GM12878 (cell line): ENCODE measurements at regions not wholly inside any gene's neighbourhood (a gene's known extent, or its start where the extent isn't known, plus 50 kb on each side); places are given as distances from the start of the nearest gene placed in this dataset.

Experiments
- ATAC-seq: fragments of 200-7000 bp; cut with Tn5 transposase; 3 replicates; pipeline ENCODE4 v1.9.1; 2020; ENCODE audit warnings: mild to moderate bottlenecking, moderate library complexity
- BruUV-seq: library from RNA; stranded (reverse); fragments of 400-500 nt; replicated peaks from 2 replicates; lab custom pipeline; 2021; lab: Mats Ljungman, UMichigan
- CTCF ChIA-PET: fragments of 300-600 bp; sonication (Branson Sonifier 250); formaldehyde crosslinking; extraction: SDS; loops from one replicate; lab custom pipeline; 2021; ENCODE audit warnings: inconsistent platforms; lab: Yijun Ruan, JAX
- POLR2A ChIA-PET: fragments of 350-600 bp; formaldehyde crosslinking; extraction: SDS; loops from one replicate; lab custom pipeline; 2021; ENCODE audit warnings: inconsistent platforms; lab: Charles Lee
- RAD21 ChIA-PET: fragments of 300-600 bp; sonication (Branson Sonifier 250); formaldehyde crosslinking; loops from one replicate; lab custom pipeline; 2023; ENCODE audit warnings: antibody characterized with exemption; ENCODE audit not compliant: unreplicated experiment; lab: Charles Lee
- SMC1A ChIA-PET: fragments of 300-600 bp; sonication (Branson Sonifier 250); formaldehyde crosslinking; loops from one replicate; lab custom pipeline; 2023; ENCODE audit not compliant: unreplicated experiment, uncharacterized antibody; lab: Charles Lee
- DNase-seq: peaks from one replicate; pipeline ENCODE4 v3.0.0-alpha.2; 2011; ENCODE audit warnings: low read depth, low spot score
- FAIRE-seq: peaks from 3 replicates; lab custom pipeline; 2011; peaks lifted over from hg19 to GRCh38; lab: Jason Lieb, UNC
- H2AFZ ChIP-seq: 2 replicates; pipeline ENCODE4 v1.6.0; 2011; ENCODE audit warnings: low read depth, low read length, control low read depth; ENCODE audit not compliant: control insufficient read depth
- H3K27ac ChIP-seq: 2 replicates; pipeline ENCODE4 v1.5.1; 2011; ENCODE audit warnings: control low read depth; ENCODE audit not compliant: control insufficient read depth, insufficient read depth
- H3K27me3 ChIP-seq, 2 experiments: replicated peaks in 1 of 2; 2 replicates each; pipeline versions ENCODE4 v1.6.0 to v1.6.1; 2011; ENCODE audit warnings: low read length in 1 of 2; ENCODE audit not compliant: control insufficient read depth in 2 of 2, insufficient read depth in 2 of 2
- H3K36me3 ChIP-seq, 2 experiments: 2 replicates each; pipeline ENCODE4 v1.5.1; 2011; ENCODE audit warnings: low read length in 1 of 2; ENCODE audit not compliant: control insufficient read depth in 2 of 2, insufficient read depth in 2 of 2
- H3K4me1 ChIP-seq: 2 replicates; pipeline ENCODE4 v1.6.1; 2011; ENCODE audit warnings: mild to moderate bottlenecking, low read length, moderate library complexity, mixed read lengths; ENCODE audit not compliant: control insufficient read depth, insufficient read depth
- H3K4me2 ChIP-seq: 2 replicates; pipeline ENCODE4 v1.6.0; 2011; ENCODE audit warnings: control low read depth; ENCODE audit not compliant: control insufficient read depth, insufficient read depth
- H3K4me3 ChIP-seq: fragments of 200-600 bp; sonication (generic); 2 replicates; pipeline ENCODE4 v1.5.1; 2016
- H3K79me2 ChIP-seq: 2 replicates; pipeline ENCODE4 v1.6.0; 2011; ENCODE audit warnings: low read length; ENCODE audit not compliant: control insufficient read depth, insufficient read depth
- H3K9ac ChIP-seq: 2 replicates; pipeline ENCODE4 v1.8.0; 2011; ENCODE audit warnings: low read length, control low read depth, mixed read lengths; ENCODE audit not compliant: control insufficient read depth, insufficient read depth
- H3K9me3 ChIP-seq: replicated peaks from 3 replicates; pipeline ENCODE4 v1.5.1; 2011; ENCODE audit warnings: mild to moderate bottlenecking, low read length; ENCODE audit not compliant: control insufficient read depth, insufficient read depth
- H4K20me1 ChIP-seq: 2 replicates; pipeline ENCODE4 v1.6.0; 2011; ENCODE audit not compliant: control insufficient read depth, insufficient read depth
- CHD1 ChIP-seq: IDR thresholded peaks from 2 replicates; pipeline ENCODE4 v1.6.1; 2012; ENCODE audit warnings: low read depth, low read length, improper control_type of control experiment
- CHD4 ChIP-seq: fragments of 200-600 bp; sonication (generic); IDR thresholded peaks from 2 replicates; pipeline ENCODE4 v1.6.1; 2016; ENCODE audit warnings: mild to moderate bottlenecking
- E2F4 ChIP-seq: IDR thresholded peaks from 2 replicates; pipeline ENCODE4 v1.6.1; 2012; ENCODE audit warnings: low read depth, low read length, improper control_type of control experiment
- ESRRA ChIP-seq: IDR thresholded peaks from 2 replicates; pipeline ENCODE4 v1.6.1; 2012; ENCODE audit warnings: mild to moderate bottlenecking, low read length, improper control_type of control experiment
- FOXK2 ChIP-seq: fragments of 450-650 bp; IDR thresholded peaks from 2 replicates; pipeline ENCODE4 v1.6.1; 2017; ENCODE audit warnings: mild to moderate bottlenecking, moderate library complexity
- GABPA ChIP-seq: IDR thresholded peaks from 2 replicates; pipeline ENCODE4 v1.6.1; 2014; ENCODE audit warnings: antibody characterized with exemption, low read depth, mild to moderate bottlenecking, inconsistent platforms
- MEF2A ChIP-seq: IDR thresholded peaks from 2 replicates; pipeline ENCODE4 v1.6.1; 2011; ENCODE audit warnings: low read depth, mild to moderate bottlenecking, low read length, moderate library complexity; ENCODE audit not compliant: insufficient read depth
- RAD51 ChIP-seq: fragments of 450-650 bp; IDR thresholded peaks from 2 replicates; pipeline ENCODE4 v1.6.1; 2016; ENCODE audit warnings: moderate library complexity, mild to moderate bottlenecking, inconsistent platforms
- RCOR1 ChIP-seq: conservative IDR thresholded peaks from 2 replicates; pipeline ENCODE4 v1.6.1; 2012; ENCODE audit warnings: low read depth, low read length, improper control_type of control experiment
- RELA ChIP-seq: fragments of 450-650 bp; IDR thresholded peaks from 2 replicates; pipeline ENCODE4 v1.8.0; 2014; ENCODE audit warnings: borderline replicate concordance; ENCODE audit not compliant: partially characterized antibody
- RELB ChIP-seq: fragments of 450-650 bp; IDR thresholded peaks from 2 replicates; pipeline ENCODE4 v1.6.1; 2017; ENCODE audit warnings: low read depth, mild to moderate bottlenecking, moderate library complexity
- SMC3 ChIP-seq: IDR thresholded peaks from 2 replicates; pipeline ENCODE4 v1.6.1; 2011; ENCODE audit warnings: low read length, improper control_type of control experiment, borderline replicate concordance
- TCF7 ChIP-seq: IDR thresholded peaks from 2 replicates; pipeline ENCODE4 v1.6.1; 2014; ENCODE audit warnings: antibody characterized with exemption, borderline replicate concordance
- ZNF24 ChIP-seq: fragments of 450-650 bp; IDR thresholded peaks from 2 replicates; pipeline ENCODE4 v1.6.1; 2017; ENCODE audit warnings: antibody characterized with exemption, mild to moderate bottlenecking
- WGBS: methylation state at CpG from one replicate; pipeline ENCODE4 v1.1.6; 2016; ENCODE audit warnings: low lambda C conversion rate; ENCODE audit not compliant: insufficient replicate concordance, insufficient coverage; ENCODE audit errors: missing lambda C conversion rate; 5-methylcytosine and 5-hydroxymethylcytosine counted together
- in situ Hi-C: fragments of 300-500 bp; cut with MboI; formaldehyde crosslinking; loops from 9 replicates; pipeline ENCODE4 v1.14.3; 2018; ENCODE audit warnings: mixed read lengths
- intact Hi-C: fragments of 100-400 bp; cut with micrococcal nuclease; formaldehyde crosslinking; loops from one replicate; pipeline ENCODE4 v1.14.2; 2022; ENCODE audit not compliant: unreplicated experiment

- no peak for TF ChIP-seq ZNF24
- no peak for TF ChIP-seq E2F4
- TF ChIP-seq TCF7, result no peak
- no peak for TF ChIP-seq RCOR1
- TF ChIP-seq SMC3, result no peak
- TF ChIP-seq ESRRA, result no peak
- TF ChIP-seq RELB, result no peak
- TF ChIP-seq GABPA, result no peak
- no peak for TF ChIP-seq MEF2A
- no peak for TF ChIP-seq FOXK2
- TF ChIP-seq RELA, result no peak
Observed at GRCh38 chr15:87502173-87502572, 754.4 kb downstream of the NTRK3 start (continued).

GRCh38 chr15:87500240-87500639, 756.3 kb downstream of the NTRK3 start:
- H3K27me3 ChIP-seq, result no peaks in the 10 kb centered on the region
- no peak overlapping the region for H3K4me2 ChIP-seq
- no TSS peak for BruUV-seq
- H3K9ac ChIP-seq, result no peak overlapping the region
- no peak for TF ChIP-seq CHD4
- TF ChIP-seq RAD51, result no peak
- no peak for TF ChIP-seq CHD1
- TF ChIP-seq, all 136 proteins: peak for 0
- H3K9me3 ChIP-seq, result no peaks in the 10 kb centered on the region
- SMC1A ChIA-PET, result no interaction called here
- CTCF ChIA-PET, result no interaction called here
- POLR2A ChIA-PET, result no interaction called here
- RAD21 ChIA-PET, result no interaction called here
- no peak for FAIRE-seq
- 26% methylated on average over 7 of the region's 7 CpGs for WGBS
- H4K20me1 ChIP-seq, result no peaks in the 10 kb centered on the region
- in situ Hi-C loops, result no loop called here
- intact Hi-C loops, result no loop called here
- no peak for DNase-seq
- ATAC-seq, result no peak
- no peaks in the 10 kb centered on the region for H3K4me1 ChIP-seq
- no peaks in the 10 kb centered on the region for H3K79me2 ChIP-seq
- H3K36me3 ChIP-seq, result no peaks in the 10 kb centered on the region
- no peak overlapping the region for H3K27ac ChIP-seq
- H3K4me3 ChIP-seq, result no peak overlapping the region
- no peak overlapping the region for H2AFZ ChIP-seq
